ENCODE measurements at regions not wholly inside any gene's neighbourhood (a gene's known extent, or its start where the extent isn't known, plus 50 kb on each side); places are given as distances from the start of the nearest gene placed in this dataset.
"Not testable (repeated sequence)": the region's sequence is repeated elsewhere in the genome, so short reads cannot be mapped to it uniquely, and the experiment has no call there.

DNA sequence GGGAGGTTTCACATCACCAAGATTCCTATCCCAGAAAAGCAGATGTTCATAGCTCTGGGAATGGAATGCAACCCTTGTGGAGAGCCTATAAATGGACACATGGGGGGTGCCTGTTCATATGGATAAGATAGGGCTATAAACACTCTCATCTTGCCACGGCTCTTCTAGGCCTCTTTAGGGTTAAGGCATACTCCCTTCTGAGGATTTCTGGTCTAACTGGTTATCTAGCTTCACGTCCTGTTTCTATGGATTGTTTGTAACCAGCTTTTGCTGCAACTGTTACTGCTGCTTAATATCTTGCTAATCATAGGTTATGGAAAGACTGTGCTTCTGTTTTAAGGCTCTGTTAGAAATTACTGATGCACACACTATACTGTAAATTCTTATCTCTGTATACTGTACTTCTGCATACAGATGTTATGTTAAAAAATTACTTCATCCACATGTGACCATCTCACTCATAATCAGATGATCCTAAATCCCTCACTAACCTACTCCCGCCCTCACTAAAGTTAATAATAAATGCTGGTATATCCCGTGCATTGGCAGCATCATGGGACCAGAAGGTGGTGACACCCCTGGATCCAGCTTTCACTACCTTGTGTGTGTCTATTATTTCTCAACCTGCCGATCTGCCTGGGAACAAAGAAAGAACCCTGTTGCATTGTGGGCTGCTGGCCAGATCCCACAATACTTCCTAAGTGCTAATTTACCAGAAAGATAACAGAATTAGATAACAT is 68.7 kb downstream of the PRKAB2 start:
- H3K9ac ChIP-seq (ENCODE audit: low read depth in 1 of 2, low read length in 2 of 2); H3K36me3 ChIP-seq (ENCODE audit: control insufficient read depth in 1 of 2, insufficient read depth in 2 of 2, low read length in 2 of 2); H3K27me3 ChIP-seq (ENCODE audit: control insufficient read depth in 1 of 2, insufficient read depth in 2 of 2, low read length in 2 of 2); H3K27ac ChIP-seq (ENCODE audit: low read depth, low read length); H3K4me1 ChIP-seq (ENCODE audit: control insufficient read depth in 1 of 2, insufficient read depth in 2 of 2, low read length in 2 of 2); H3K9me3 ChIP-seq (ENCODE audit: control insufficient read depth in 1 of 2, low read length in 2 of 2); H3K4me3 ChIP-seq (ENCODE audit: low read depth in 1 of 2, low read length in 2 of 2): not testable (repeated sequence)

DNA sequence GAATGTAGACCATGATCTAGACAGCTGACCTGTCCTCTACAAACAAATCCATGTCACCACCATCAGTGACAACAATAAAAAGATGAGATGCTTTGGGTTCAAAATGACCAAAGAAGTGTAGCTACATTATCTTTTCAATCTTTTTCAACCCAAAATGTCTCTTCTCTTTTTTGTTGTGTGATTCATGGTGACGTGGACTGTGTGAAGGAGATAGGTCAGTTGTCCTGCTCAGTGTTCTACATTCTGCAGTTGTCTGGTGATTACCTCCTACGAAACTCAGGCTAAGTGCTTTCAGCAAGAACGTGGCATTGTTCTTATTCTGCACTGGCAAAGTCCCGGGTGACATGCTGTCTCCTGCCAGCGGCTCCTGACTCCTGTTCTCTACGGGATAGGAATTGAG is 73.1 kb downstream of the PRKAB2 start:
- Histone ChIP-seq H3K4me1 (ENCODE audit: control insufficient read depth in 1 of 2, insufficient read depth in 2 of 2, low read length in 2 of 2) (no peaks in the 10 kb centered on the region), H3K9me3 (ENCODE audit: control insufficient read depth in 1 of 2, low read length in 2 of 2) (no peaks in the 10 kb centered on the region), H3K27me3 (ENCODE audit: control insufficient read depth in 1 of 2, insufficient read depth in 2 of 2, low read length in 2 of 2) (no peaks in the 10 kb centered on the region), H3K27ac (ENCODE audit: low read depth, low read length) (no peak overlapping the region), H3K9ac (ENCODE audit: low read depth in 1 of 2, low read length in 2 of 2) (no peak overlapping the region), H3K36me3 (ENCODE audit: control insufficient read depth in 1 of 2, insufficient read depth in 2 of 2, low read length in 2 of 2) (no peaks in the 10 kb centered on the region), H3K4me3 (ENCODE audit: low read depth in 1 of 2, low read length in 2 of 2) (no peak overlapping the region)

DNA sequence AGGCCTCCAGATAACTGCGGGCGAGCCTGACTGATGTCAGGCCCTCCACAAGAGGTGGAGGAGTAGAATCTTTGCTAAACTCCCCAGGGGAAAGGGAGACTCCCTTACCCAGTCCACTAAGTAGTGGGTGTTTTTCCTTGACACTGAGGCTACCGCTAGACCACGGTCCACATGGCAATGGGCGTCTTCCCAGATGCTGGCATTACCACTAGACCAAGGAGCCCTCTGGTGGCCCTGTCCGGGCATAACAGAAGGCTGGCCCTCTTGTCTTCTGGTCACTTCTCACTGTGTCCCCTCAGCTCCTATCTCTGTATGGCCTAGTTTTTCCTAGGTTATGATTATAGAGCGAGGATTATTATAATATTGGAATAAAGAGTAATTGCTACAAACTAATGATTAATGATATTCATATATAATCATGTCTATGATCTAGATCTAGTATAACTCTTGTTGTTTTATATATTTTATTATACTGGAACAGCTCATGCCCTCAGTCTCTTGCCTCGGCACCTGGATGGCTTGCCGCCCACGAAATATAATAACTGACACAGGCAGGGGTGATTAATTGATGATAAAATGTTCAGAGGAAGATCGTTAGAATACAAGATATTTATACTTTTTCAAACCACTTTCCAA is 73.8 kb downstream of the PRKAB2 start:
- not testable (repeated sequence) for H3K9ac ChIP-seq (ENCODE audit: low read depth in 1 of 2, low read length in 2 of 2); H3K4me1 ChIP-seq (ENCODE audit: control insufficient read depth in 1 of 2, insufficient read depth in 2 of 2, low read length in 2 of 2); H3K4me3 ChIP-seq (ENCODE audit: low read depth in 1 of 2, low read length in 2 of 2); H3K27me3 ChIP-seq (ENCODE audit: control insufficient read depth in 1 of 2, insufficient read depth in 2 of 2, low read length in 2 of 2); H3K9me3 ChIP-seq (ENCODE audit: control insufficient read depth in 1 of 2, low read length in 2 of 2); H3K27ac ChIP-seq (ENCODE audit: low read depth, low read length); H3K36me3 ChIP-seq (ENCODE audit: control insufficient read depth in 1 of 2, insufficient read depth in 2 of 2, low read length in 2 of 2)

DNA sequence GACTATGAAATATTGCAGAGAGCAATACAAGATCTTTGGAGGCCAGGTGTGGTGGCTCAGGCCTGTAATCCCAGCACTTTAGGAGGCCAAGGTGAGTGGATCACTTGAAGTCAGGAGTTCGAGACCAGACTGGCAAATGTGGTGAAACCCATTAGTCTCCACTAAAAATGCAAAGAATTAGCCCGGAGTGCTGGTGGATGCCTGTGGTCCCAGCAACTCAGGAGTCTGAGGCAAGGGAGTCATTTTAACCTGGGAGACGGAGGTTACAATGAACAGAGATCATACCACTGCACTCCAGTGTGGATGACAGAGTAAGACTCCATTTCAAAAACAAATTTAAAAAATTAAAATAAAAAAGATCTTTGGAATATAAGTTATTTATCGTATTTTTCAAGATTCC is 76.6 kb downstream of the PRKAB2 start:
- Histone ChIP-seq H3K9me3 (ENCODE audit: control insufficient read depth in 1 of 2, low read length in 2 of 2) (no peaks in the 10 kb centered on the region), H3K4me3 (ENCODE audit: low read depth in 1 of 2, low read length in 2 of 2) (no peak overlapping the region), H3K27me3 (ENCODE audit: control insufficient read depth in 1 of 2, insufficient read depth in 2 of 2, low read length in 2 of 2) (peaks cover 0 to 7% of the 10 kb centered on the region in 2 donors), H3K27ac (ENCODE audit: low read depth, low read length) (no peak overlapping the region), H3K4me1 (ENCODE audit: control insufficient read depth in 1 of 2, insufficient read depth in 2 of 2, low read length in 2 of 2) (no peaks in the 10 kb centered on the region), H3K36me3 (ENCODE audit: control insufficient read depth in 1 of 2, insufficient read depth in 2 of 2, low read length in 2 of 2) (no peaks in the 10 kb centered on the region), H3K9ac (ENCODE audit: low read depth in 1 of 2, low read length in 2 of 2) (no peak overlapping the region)

DNA sequence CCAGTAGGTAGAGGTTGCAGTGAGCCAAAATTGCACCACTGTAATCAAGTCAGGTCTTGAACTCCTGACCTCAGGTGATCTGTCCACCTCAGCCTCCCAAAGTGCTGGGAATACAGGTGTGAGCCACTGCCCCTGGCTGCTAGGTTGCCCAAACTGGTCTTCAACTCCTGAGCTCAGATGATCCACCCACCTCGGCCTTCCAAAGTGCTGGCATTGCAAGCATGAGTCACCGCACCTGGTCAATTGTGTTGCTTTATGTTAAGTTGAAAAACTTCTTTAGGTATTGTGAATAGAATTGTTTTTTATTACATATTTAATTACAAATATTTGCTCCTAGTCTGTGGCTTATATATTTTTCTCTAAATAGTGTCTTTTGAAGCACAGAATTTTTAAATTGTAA is 80.5 kb downstream of the PRKAB2 start:
- Histone ChIP-seq H3K4me1 (ENCODE audit: control insufficient read depth in 1 of 2, insufficient read depth in 2 of 2, low read length in 2 of 2) (no peaks in the 10 kb centered on the region), H3K9me3 (ENCODE audit: control insufficient read depth in 1 of 2, low read length in 2 of 2) (no peaks in the 10 kb centered on the region), H3K27me3 (ENCODE audit: control insufficient read depth in 1 of 2, insufficient read depth in 2 of 2, low read length in 2 of 2) (peaks cover 0 to 7% of the 10 kb centered on the region in 2 donors), H3K9ac (ENCODE audit: low read depth in 1 of 2, low read length in 2 of 2) (no peak overlapping the region), H3K36me3 (ENCODE audit: control insufficient read depth in 1 of 2, insufficient read depth in 2 of 2, low read length in 2 of 2) (no peaks in the 10 kb centered on the region), H3K4me3 (ENCODE audit: low read depth in 1 of 2, low read length in 2 of 2) (no peak overlapping the region), H3K27ac (ENCODE audit: low read depth, low read length) (no peak overlapping the region)

DNA sequence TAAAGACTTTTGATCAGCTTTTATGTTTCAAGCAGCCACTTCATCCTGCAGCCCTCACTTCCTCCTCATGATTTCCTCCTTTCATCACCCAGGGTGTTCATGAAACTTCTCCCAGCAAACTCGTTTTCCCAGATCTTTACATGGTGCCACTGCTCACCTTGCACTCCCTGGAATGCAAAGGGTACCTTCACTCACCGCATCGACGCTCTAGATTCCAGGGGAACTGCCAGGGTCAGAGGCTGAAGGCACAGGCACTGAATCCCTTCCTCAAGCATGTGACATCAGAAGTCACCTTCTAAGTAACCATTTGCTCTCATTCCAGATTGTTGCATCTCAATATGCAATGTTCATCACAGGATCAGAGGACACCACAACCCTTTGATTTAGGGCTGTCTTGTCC is 82.8 kb downstream of the PRKAB2 start:
- no peak overlapping the region for H3K9ac ChIP-seq (ENCODE audit: low read depth in 1 of 2, low read length in 2 of 2)
- no peak overlapping the region for H3K4me3 ChIP-seq (ENCODE audit: low read depth in 1 of 2, low read length in 2 of 2)
- H3K9me3 ChIP-seq (ENCODE audit: control insufficient read depth in 1 of 2, low read length in 2 of 2): no peaks in the 10 kb centered on the region
- H3K27ac ChIP-seq (ENCODE audit: low read depth, low read length): no peak overlapping the region
- H3K27me3 ChIP-seq (ENCODE audit: control insufficient read depth in 1 of 2, insufficient read depth in 2 of 2, low read length in 2 of 2): peaks cover 0 to 10% of the 10 kb centered on the region in 2 donors
- H3K36me3 ChIP-seq (ENCODE audit: control insufficient read depth in 1 of 2, insufficient read depth in 2 of 2, low read length in 2 of 2): no peaks in the 10 kb centered on the region
- no peaks in the 10 kb centered on the region for H3K4me1 ChIP-seq (ENCODE audit: control insufficient read depth in 1 of 2, insufficient read depth in 2 of 2, low read length in 2 of 2)

DNA sequence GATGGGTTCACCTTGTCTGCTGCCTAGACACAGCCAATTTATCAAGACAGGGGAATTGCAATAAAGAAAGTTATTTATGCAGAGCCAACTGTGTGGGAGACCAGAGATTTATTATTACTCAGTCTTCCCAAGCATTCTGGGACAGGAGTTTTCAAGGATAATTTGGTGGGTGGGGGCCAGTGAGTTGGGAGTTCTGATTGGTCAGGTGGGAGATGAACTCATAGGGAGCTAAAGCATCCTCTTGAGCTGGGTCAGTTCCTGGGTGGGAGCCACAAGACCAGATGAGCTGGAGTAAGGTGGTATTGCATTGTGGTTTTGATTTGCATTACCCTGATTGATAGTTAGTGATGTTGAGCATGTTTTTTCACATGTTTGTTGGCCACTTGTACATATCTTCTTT is 86.1 kb downstream of the PRKAB2 start:
- Histone ChIP-seq H3K4me1 (ENCODE audit: control insufficient read depth in 1 of 2, insufficient read depth in 2 of 2, low read length in 2 of 2) (peaks cover 0 to 6% of the 10 kb centered on the region in 2 donors), H3K27me3 (ENCODE audit: control insufficient read depth in 1 of 2, insufficient read depth in 2 of 2, low read length in 2 of 2) (peaks cover 19 to 20% of the 10 kb centered on the region in 2 donors), H3K36me3 (ENCODE audit: control insufficient read depth in 1 of 2, insufficient read depth in 2 of 2, low read length in 2 of 2) (no peaks in the 10 kb centered on the region), H3K27ac (ENCODE audit: low read depth, low read length) (no peak overlapping the region), H3K9ac (ENCODE audit: low read depth in 1 of 2, low read length in 2 of 2) (no peak overlapping the region), H3K9me3 (ENCODE audit: control insufficient read depth in 1 of 2, low read length in 2 of 2) (no peaks in the 10 kb centered on the region), H3K4me3 (ENCODE audit: low read depth in 1 of 2, low read length in 2 of 2) (no peak overlapping the region)

DNA sequence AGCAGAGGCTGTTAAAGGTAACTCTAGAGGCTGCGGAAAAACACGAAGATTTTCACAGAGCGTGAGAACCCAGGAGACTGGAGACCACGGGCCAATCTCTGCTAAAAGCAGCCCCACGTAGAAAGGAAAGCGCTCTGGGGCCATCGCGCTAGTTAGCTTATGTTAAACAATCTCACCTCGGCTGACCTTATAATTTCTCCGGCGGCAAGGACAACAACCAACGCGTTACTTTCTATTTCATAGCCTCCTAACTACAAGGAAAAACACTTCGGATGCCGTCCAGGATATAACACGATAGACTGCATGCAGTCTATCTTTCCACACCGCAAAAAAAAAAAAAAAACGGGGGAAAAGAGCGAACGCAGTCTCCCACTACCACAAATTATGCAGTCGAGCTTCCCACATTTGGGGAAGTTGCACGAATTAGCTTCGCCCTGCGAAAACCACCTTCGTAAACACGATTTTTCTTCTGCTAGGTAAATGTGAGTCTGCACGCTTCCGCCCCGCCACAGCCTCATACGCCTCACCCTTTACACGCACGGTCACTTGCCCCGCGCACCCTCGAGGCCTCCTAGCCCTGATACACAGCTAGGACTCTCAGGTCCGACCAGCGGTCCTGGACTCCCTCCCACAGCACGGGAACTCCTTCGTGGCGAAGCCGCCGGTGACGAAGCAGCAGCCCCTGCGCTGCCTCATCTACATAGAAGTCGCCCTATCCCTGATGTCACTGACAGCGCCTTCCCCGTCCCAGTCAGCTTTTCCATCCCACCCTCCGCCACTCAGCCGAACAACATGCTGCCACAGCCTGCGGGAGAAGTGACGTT is 87.8 kb downstream of the PRKAB2 start:
- Histone ChIP-seq H3K27me3 (ENCODE audit: control insufficient read depth in 1 of 2, insufficient read depth in 2 of 2, low read length in 2 of 2) (peaks cover 35 to 36% of the 10 kb centered on the region in 2 donors), H3K4me3 (ENCODE audit: low read depth in 1 of 2, low read length in 2 of 2) (peak overlapping the region; percentile 68 to 72), H3K9me3 (ENCODE audit: control insufficient read depth in 1 of 2, low read length in 2 of 2) (no peaks in the 10 kb centered on the region), H3K36me3 (ENCODE audit: control insufficient read depth in 1 of 2, insufficient read depth in 2 of 2, low read length in 2 of 2) (no peaks in the 10 kb centered on the region), H3K9ac (ENCODE audit: low read depth in 1 of 2, low read length in 2 of 2) (peak overlapping the region; percentile 54 to 77), H3K27ac (ENCODE audit: low read depth, low read length) (no peak overlapping the region), H3K4me1 (ENCODE audit: control insufficient read depth in 1 of 2, insufficient read depth in 2 of 2, low read length in 2 of 2) (peaks cover 0 to 19% of the 10 kb centered on the region in 2 donors)

DNA sequence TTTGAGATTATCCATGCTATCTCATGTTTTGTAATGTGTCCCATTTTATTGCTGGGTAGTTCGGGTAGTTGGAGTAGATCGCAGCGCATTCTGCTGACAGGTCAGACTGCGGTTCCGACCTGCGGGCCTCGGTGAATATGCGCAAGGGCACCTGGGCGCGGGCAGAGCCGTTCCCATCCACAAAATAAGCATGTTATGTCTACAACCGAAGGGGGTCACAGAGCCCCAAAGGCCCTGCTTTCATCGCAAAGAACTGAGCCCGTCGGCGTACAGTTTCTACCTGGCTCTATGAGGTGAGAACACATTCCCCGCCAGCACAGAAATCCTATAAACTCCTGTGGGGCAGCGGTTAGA is 88.4 kb downstream of the PRKAB2 start:
- Histone ChIP-seq H3K4me1 (ENCODE audit: control insufficient read depth in 1 of 2, insufficient read depth in 2 of 2, low read length in 2 of 2) (peaks cover 0 to 22% of the 10 kb centered on the region in 2 donors), H3K27me3 (ENCODE audit: control insufficient read depth in 1 of 2, insufficient read depth in 2 of 2, low read length in 2 of 2) (peaks cover 41 to 42% of the 10 kb centered on the region in 2 donors), H3K9me3 (ENCODE audit: control insufficient read depth in 1 of 2, low read length in 2 of 2) (no peaks in the 10 kb centered on the region), H3K36me3 (ENCODE audit: control insufficient read depth in 1 of 2, insufficient read depth in 2 of 2, low read length in 2 of 2) (no peaks in the 10 kb centered on the region), H3K27ac (ENCODE audit: low read depth, low read length) (no peak overlapping the region), H3K4me3 (ENCODE audit: low read depth in 1 of 2, low read length in 2 of 2) (peak overlapping the region; percentile 68 to 72), H3K9ac (ENCODE audit: low read depth in 1 of 2, low read length in 2 of 2) (peak overlapping the region; percentile 54 to 77)

Data from duodenal mucosa (tissue), 2 donors.